ENCODE measurements at regions not wholly inside any gene's neighbourhood (a gene's known extent, or its start where the extent isn't known, plus 50 kb on each side); places are given as distances from the start of the nearest gene placed in this dataset.

- no peak for TF ChIP-seq CTCF (IDR thresholded peaks at IDR 0.05; ENCODE audit: poor library complexity)
- TF ChIP-seq EZH2 (IDR thresholded peaks at IDR 0.05; ENCODE audit: borderline replicate concordance) = no peak
- TF ChIP-seq EZH2phosphoT487 (IDR thresholded peaks at IDR 0.05; ENCODE audit: low read depth, severe bottlenecking, unreplicated experiment) = peak; percentile 29
Observed at GRCh38 chr11:95556342-95557163, 233.0 kb downstream of the FAM76B start.
